Psoas muscle (tissue), 7 donors: ENCODE measurements at regions not wholly inside any gene's neighbourhood (a gene's known extent, or its start where the extent isn't known, plus 50 kb on each side); places are given as distances from the start of the nearest gene placed in this dataset.
A peak's percentile ranks its signal among the peaks of the same experiment; 100 is the strongest.

ENCODE experiments used
- ATAC-seq, 4 donors: fragments of 200-7000 bp; cut with Tn5 transposase; one replicate each; pipeline ENCODE4 v1.9.1; 2020; ENCODE audit warnings: moderate library complexity in 3 of 4, mild to moderate bottlenecking in 2 of 4
- DNase-seq, 2 donors: peaks; one replicate each; pipeline ENCODE4 v3.0.0-alpha.2; 2020
- H3K27ac ChIP-seq: fragments of 200-600 bp; one replicate; pipeline ENCODE4 v1.8.0; 2022
- H3K27me3 ChIP-seq, 3 donors: fragments of 200-600 bp in 1 of 3; one replicate each; pipeline versions ENCODE4 v1.6.1 to v1.8.0; 2013 to 2022; ENCODE audit warnings: low read length in 2 of 3, mild to moderate bottlenecking in 2 of 3, moderate library complexity in 1 of 3; ENCODE audit not compliant: insufficient read depth in 3 of 3
- H3K36me3 ChIP-seq, 2 donors: fragments of 200-600 bp in 1 of 2; one replicate each; pipeline versions ENCODE4 v1.6.1 to v1.8.0; 2013 to 2022; ENCODE audit warnings: low read depth in 1 of 2, mild to moderate bottlenecking in 1 of 2, moderate library complexity in 1 of 2; ENCODE audit not compliant: insufficient read depth in 1 of 2
- H3K4me1 ChIP-seq: fragments of 200-600 bp; one replicate; pipeline ENCODE4 v1.8.0; 2022
- H3K4me3 ChIP-seq: fragments of 200-600 bp; one replicate; pipeline ENCODE4 v1.8.0; 2022; ENCODE audit warnings: mild to moderate bottlenecking
- H3K9me3 ChIP-seq: fragments of 200-600 bp; one replicate; pipeline ENCODE4 v1.8.0; 2022
- CTCF ChIP-seq: fragments of 200-600 bp; IDR thresholded peaks from one replicate; pipeline ENCODE4 v1.8.0; 2022; ENCODE audit warnings: antibody characterized with exemption
- WGBS, 3 donors: extraction: QIAGEN DNeasy Blood & Tissue Kit; methylation state at CpG; one replicate each; pipeline versions ENCODE4 v1.1.6 to v1.1.7; 2013; 5-methylcytosine and 5-hydroxymethylcytosine counted together
- intact Hi-C, 2 donors: fragments of 100-400 bp; cut with DNase I; formaldehyde crosslinking; loops; one replicate each; pipeline versions ENCODE4 v1.11.0 to v1.14.2; 2022
- donor health status: healthy with polysubstance abuse.
- donor health status: DM: no; HTN: no; CAD: no; lungs with moderate emphysema.
- donor health status: Bipolar disorder and iron deficiency.
- donor health status: healthy.
- donor health status: DM: yes; HTN: yes; CAD: no.
- donor health status: DM: no; HTN: no; CAD: no.
- donor health status: DM: yes; HTN: yes; CAD: no.

GRCh38 chr9:110143950-110144545 lies 63.9 kb downstream of the C9orf152 start:
- DNase-seq (no peak), ATAC-seq (peak in 3 of 4 donors; percentile 39 to 61 (median 47))
- intact Hi-C loops: no loop called here
- no peak for TF ChIP-seq CTCF
- Histone ChIP-seq H3K36me3 (no peaks in the 10 kb centered on the region), H3K27me3 (no peaks in the 10 kb centered on the region), H3K4me1 (peaks cover 26% of the 10 kb centered on the region), H3K9me3 (no peaks in the 10 kb centered on the region), H3K27ac (no peak overlapping the region), H3K4me3 (no peak overlapping the region)
- WGBS, 3 donors: 83 to 85% (median 84%) methylated on average over 2 of the region's 2 CpGs

GRCh38 chr9:110146373-110146772 lies 61.6 kb downstream of the C9orf152 start:
- TF ChIP-seq CTCF: no peak
- Histone ChIP-seq H3K9me3 (no peaks in the 10 kb centered on the region), H3K27ac (no peak overlapping the region), H3K4me1 (peaks cover 27% of the 10 kb centered on the region), H3K36me3 (peaks cover 0 to 2% of the 10 kb centered on the region in 2 donors), H3K27me3 (no peaks in the 10 kb centered on the region), H3K4me3 (no peak overlapping the region)
- 50 to 67% (median 55%) methylated on average over 1 of the region's 1 CpG for WGBS, 3 donors
- intact Hi-C loops: no loop called here
- DNase-seq: no peak
- ATAC-seq: no peak

GRCh38 chr9:110148384-110148783 lies 59.6 kb downstream of the C9orf152 start:
- TF ChIP-seq CTCF: no peak

GRCh38 chr9:110148891-110149290 lies 59.1 kb downstream of the C9orf152 start:
- Histone ChIP-seq H3K9me3 (no peaks in the 10 kb centered on the region), H3K4me3 (no peak overlapping the region), H3K27me3 (no peaks in the 10 kb centered on the region), H3K36me3 (peaks cover 0 to 2% of the 10 kb centered on the region in 2 donors), H3K4me1 (peaks cover 13% of the 10 kb centered on the region), H3K27ac (peak overlapping the region; percentile 31)
- no peak for ATAC-seq
- intact Hi-C loops: no loop called here
- WGBS, 3 donors: 29 to 34% (median 31%) methylated on average over 4 of the region's 4 CpGs
- DNase-seq: no peak
- TF ChIP-seq CTCF: no peak

More at GRCh38 chr9:110148384-110148783, 59.6 kb downstream of the C9orf152 start:
- intact Hi-C loops: no loop called here
- DNase-seq (no peak), ATAC-seq (peak in 1 of 4 donors; percentile 55)
- no peak overlapping the region for H3K4me3 ChIP-seq
- WGBS, 3 donors: 39 to 52% (median 45%) methylated on average over 7 of the region's 7 CpGs
- H3K27me3 ChIP-seq: no peaks in the 10 kb centered on the region
- H3K9me3 ChIP-seq: no peaks in the 10 kb centered on the region
- H3K36me3 ChIP-seq: peaks cover 0 to 2% of the 10 kb centered on the region in 2 donors
- H3K27ac ChIP-seq: peak overlapping the region; percentile 24
- H3K4me1 ChIP-seq: peaks cover 18% of the 10 kb centered on the region
